NAMALWA (cell line): ENCODE measurements at regions not wholly inside any gene's neighbourhood (a gene's known extent, or its start where the extent isn't known, plus 50 kb on each side); places are given as distances from the start of the nearest gene placed in this dataset.

Source experiments
- DNase-seq: peaks from one replicate; pipeline ENCODE4 v3.0.0-alpha.2; 2015; ENCODE audit warnings: low spot score

DNA sequence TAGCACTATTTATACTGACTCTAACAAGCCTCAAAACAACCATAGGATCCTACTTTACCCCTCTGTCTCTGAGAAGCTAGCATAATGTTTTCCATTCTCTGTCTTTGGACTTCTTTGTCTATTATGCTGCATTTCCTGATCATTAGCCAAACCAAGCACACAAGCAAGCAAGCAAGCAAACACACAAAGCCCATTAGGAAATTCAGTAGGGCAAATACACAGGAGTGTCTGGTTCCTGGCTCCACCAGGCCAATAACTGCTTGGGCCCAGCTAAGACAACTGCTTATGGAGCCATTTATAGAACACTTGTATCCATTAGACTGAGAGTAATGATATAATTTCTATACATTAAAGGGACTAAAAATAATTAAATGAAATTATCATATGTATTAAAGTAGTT is 952.9 kb upstream of the EPHA7 start:
- DNase-seq, result no peak

DNA sequence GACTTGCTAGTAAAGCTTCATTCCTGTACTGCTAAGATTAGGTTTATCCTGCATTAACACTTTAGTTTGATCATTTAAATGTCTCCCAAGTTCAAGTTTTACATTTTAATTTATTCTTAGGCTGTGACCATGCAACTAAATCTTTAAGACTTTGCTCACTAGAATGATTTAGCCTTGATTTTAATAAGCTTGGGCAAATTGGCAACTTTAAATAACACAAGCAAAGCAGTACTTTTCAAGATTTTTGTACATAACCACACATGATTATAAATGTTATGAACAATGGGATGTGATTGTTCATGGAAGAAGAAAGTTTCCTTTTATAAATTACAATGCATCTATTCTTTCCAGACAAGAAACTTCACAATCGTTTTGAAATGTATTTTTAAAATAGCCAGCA is 948.0 kb upstream of the EPHA7 start:
- DNase-seq, result no peak

DNA sequence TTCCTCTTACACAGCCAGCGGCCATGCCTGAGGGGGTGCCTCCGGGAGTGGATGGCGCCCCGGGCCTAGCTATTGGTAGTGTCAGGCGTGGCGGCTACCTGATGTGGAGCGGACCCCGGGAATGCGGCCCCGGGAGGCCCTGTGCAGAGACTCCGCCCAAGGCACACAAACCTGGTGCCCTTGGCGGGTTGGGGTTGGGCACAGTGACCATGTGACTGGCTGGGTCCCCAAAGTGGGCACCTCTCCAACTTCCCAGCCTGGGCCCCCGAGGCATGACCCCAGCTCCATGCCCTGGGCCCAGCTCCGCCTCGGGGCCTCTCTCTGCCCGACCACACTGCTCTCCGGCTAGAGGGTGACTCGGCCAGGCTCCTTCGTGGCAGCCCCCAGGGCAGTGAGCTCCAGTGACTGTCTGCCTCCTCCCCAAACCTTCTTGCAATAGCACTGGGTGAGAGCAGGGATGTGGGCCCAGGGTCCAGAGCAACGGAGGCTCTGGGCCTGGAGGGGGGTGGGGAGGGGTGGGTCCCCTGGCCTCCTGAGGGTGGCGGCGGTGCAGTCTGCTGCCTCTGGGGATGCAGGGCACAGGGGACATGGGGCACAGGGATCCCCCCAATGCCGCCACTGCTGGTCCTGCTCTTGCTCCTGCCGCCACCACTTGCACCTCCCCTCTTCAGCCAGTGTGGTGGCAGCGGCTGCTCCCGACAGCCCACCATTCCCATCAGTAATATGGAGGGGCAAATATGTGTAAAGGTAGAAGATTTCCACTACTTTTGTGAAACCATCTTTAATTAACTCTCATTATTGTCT is 942.9 kb upstream of the EPHA7 start:
- no peak for DNase-seq

DNA sequence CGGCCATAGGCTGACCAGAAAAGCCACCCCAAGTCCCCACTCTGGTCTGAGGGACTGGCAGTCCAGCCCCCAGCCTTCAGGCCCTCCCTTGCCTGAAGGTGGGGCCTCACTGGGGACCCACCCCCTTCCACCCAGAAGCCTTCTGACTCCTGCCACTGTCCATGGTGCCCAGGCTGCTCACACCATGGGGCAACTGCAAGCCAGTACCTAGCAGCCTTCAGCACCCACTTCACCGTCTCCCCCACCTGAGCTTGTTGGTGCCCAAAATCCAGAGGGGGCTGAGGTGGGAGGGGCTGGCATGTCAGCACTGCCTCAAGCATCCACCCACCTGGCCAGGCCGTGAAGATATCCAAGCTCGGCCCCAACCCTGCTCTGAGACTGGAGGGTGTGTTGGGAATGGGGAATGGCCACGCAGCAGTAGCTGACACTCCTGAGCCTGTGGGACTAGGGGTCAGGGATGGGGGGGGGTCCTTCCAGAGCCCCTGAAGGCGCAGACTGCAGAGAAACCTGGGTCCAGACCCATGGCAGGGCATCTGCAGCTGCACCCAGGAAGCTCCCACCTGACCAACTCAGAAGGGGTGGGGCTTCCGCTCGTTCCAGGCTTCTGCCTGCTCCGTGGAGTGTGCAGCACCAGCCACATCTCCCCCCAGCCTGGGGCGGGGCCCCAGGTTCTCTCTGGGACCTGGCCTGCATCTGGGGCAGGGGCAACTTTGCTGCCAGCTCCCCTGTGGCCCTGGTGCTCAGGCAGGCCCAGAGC is 942.1 kb upstream of the EPHA7 start:
- no peak for DNase-seq

DNA sequence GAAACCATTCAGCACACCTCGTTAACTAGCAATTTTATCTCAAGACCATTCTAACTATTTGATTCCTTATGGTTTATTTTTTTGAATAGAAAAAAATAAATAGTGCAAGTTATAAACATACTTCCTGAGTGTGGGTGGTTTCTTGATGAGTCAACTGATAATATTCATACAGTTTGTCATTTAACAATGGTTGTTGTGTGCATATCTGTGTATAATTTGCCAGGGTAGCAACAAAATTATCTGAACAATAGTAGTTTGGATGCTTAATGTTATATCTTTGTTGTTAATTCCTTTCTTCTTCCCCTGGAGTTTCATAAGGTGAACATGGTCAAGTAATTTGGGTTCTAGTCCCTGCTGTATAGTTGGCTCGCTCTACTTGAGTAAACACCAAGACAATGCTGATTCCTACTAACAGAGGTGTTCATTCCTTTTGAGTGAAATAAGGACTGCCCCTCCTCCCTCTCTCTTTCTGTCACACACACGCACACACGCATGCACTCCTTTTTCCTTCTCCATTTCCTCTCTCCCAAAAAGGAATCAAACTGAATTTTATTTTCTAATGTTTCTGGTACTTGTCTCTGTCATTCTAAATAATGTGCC is 938.1 kb upstream of the EPHA7 start:
- DNase-seq, result no peak

DNA sequence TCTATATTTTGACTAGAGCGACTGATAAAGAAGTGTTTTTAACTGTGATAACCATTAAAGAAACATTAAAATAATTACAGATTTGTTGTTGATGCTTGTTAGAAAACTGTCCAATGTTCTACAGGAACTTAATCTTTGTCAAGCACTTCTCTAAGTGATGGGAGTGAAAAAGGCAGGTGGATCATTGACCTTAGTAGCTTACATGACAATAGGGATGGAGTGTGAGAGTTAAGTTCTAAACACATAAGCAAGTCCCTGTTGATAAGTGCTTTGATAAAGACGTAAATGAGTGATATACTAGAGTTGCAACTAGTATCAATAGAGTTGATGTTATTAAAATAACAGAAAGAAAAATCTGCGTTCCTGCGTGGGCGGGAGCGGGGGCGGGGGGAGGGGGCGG is 931.5 kb upstream of the EPHA7 start:
- DNase-seq, result no peak

DNA sequence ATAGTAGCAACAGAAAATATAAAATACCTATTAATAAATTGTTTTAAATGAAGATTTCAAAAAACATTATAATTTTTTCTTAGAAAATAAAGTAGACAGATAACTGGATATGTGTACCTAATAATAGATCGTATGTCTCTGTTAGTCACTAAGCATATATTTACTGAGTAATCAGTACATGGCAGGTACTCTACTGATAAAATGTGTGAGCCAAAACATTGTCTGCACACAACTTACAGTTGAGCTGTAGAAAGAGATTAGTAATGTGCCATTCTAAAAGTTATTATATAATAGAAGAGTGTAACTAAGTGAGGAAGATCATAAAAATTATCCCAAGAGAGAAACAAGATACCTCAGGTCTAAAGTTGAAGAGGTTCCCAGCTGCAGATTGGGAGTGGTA is 929.9 kb upstream of the EPHA7 start:
- no peak for DNase-seq

- DNase-seq, result no peak
Measured at GRCh38 chr6:94344866-94345265, 925.5 kb upstream of the EPHA7 start.

- no peak for DNase-seq
Measured at GRCh38 chr6:94341173-94341572, 921.8 kb upstream of the EPHA7 start.

DNA sequence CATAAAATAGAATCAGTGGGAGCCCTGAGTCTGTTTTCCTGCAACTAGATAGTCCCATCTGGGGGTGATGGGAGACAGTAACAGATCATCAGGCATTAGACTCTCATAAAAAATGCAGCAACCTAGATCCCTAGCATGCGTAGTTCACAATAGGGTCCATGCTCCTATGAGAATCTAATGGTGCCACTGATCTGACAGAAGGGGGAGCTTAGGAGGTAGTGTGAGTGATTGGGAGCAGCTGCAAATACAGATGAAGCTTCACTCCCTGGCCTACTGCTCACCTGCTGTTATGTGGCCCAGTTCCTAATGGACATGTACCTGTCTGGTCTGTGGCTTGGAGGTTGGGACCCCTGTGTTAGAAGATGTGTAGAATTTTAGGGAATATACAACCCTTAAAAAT is 904.5 kb upstream of the EPHA7 start:
- peak; percentile 28 for DNase-seq

GRCh38 chr6:94300424-94301144 is 881.2 kb upstream of the EPHA7 start:
- no peak for DNase-seq

DNA sequence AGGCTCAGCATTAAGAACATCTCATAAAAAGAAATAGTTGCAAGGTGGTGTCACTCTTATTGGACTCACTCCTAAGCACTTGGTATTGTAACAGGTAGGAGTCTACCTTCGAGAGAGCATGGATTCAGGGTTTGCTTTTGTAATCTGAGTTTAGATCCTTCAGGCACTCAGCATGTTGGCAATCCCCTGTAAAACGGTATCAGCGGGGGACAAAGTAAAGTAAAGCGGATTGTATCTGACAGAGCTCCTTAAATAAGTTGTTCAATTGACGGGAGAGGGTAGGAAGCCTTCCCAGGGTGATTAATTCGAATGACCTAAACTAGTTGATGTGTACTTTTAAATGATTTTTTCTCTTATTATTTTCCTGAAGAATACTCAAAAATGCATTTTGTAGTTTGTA is 869.8 kb upstream of the EPHA7 start:
- no peak for DNase-seq

GRCh38 chr6:94278146-94278545 is 858.8 kb upstream of the EPHA7 start:
- no peak for DNase-seq

DNA sequence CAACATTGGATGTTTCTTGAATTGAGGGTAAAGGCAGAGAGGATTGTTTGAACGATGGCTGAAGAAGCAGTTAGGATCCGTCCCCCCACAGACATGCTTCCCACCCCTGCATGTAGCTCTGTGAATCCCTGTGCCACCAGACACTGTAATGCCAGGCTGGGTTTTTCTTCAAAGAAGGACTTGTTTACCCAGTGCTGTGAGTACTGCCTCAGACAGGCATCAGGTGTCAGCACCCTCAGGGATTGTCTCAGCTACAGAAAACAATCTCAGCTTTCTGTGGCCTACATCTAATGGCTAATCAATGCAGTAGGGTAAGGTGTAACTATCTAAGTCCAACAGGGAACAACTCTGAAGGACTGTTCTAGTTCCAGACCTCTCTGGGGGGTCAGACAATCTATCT is 853.0 kb upstream of the EPHA7 start:
- DNase-seq, result no peak

DNA sequence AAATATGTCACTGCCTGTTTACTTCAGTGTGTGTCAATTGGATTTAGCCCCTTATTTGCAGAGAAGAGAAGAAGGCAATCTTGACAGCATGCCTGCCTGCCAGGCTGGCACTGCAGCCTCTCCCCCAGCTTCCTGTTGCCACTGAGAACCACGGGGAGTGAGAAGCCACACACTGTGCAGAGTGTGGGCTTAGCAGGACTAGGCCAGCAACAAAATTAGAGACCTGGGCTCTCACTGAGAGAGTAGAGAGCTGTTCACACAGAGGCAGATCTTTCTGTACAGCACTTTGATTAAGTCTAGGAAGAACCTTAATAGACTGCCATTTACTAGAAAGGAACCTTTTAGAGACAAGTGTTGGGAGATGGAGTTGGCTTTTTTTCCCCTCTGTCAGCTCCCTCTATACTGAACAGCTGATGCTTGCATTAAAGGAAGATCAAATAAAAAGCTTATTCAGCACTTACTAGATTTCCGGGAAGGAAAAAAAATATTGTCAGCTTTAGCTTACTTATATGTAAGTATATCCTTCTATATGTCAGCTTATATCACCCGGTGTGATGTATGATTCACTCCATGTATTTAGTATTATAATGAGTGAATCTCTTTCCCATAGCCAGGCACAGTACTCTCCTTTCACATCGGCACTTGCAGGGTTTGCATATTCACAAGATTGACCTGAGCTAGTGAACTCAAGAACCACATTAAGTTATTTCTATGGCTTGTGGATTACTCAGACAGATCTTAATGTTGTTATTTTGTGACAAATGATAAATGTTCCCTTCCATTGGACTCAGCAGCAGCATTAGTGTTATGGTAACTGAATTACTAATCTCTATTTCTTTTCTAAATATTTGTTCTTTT is 851.0 kb upstream of the EPHA7 start:
- no peak for DNase-seq

DNA sequence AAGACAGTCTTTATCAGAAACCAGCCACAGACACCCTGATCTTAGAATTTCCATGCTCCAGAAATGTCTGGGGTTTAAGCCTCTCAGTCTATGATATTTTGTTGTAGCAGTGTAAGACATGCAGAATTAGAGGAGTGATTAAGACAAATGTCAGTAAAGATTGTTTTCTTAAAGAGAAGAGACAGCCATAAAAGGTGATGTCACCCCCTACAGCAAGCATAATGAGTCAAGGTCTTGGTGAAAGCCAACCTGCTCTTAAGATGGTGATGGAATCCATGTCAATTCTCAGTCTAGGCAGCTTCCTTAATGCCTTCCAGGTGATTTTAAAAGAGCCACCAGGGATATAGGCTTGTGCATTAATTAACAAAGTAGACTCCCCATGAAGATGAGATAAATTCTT is 849.9 kb upstream of the EPHA7 start:
- DNase-seq, result no peak

DNA sequence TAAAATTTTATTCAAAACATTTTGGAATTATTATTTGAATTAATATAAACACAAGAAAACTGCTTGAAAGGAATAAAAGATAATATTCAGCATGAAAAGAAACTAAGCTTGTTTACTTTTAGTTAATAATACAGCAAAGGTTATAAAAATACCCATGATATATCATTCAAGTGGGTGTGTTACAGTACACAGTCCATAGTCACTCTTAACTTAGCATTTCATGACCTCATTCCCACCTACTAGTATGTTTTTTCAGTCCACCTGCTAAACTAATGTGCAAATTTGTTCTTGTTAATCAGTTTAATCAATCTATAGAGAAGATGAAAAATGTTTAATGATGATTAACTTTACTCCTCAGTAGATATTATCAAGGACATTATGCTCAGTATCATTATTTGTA is 841.4 kb upstream of the EPHA7 start:
- DNase-seq, result no peak

GRCh38 chr6:94254689-94255088 is 835.3 kb upstream of the EPHA7 start:
- no peak for DNase-seq

DNA sequence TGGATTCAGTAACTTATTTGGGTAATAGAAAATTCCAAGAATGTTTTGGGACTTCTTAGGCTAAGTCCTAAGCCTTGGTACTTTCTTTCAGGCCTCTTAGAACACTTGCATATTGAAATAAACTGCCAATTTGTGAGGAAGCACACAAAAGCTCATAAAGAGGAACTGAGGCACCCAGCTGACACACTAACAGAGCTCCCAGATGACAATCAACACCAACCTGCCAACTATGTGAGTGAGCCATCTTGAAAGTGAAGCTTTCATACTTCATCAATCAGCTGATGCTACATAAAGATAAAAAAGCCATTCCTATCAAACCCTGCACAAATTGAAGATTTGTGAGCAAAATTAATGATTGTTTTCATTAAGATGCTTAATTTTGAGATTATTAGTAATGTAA is 832.5 kb upstream of the EPHA7 start:
- no peak for DNase-seq

DNA sequence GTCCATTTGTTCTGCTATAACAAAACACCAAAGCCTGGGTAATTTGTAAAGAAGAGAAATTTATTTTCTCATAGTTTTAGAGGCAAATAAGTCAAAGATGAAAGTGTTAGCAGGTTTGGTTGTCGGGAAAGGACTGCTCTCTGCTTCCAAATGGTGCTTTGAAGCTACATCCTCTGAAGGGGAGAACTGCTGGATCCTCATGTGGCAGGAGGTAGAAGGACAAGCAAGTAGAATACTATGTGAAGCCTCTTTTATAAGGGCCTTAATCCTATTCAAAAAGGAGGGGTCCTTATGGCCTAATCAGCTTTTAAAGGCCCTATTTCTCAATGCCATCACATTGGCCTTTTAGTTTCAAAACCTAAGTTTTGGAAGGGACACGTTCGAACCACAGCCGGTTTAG is 826.0 kb upstream of the EPHA7 start:
- no peak for DNase-seq

DNA sequence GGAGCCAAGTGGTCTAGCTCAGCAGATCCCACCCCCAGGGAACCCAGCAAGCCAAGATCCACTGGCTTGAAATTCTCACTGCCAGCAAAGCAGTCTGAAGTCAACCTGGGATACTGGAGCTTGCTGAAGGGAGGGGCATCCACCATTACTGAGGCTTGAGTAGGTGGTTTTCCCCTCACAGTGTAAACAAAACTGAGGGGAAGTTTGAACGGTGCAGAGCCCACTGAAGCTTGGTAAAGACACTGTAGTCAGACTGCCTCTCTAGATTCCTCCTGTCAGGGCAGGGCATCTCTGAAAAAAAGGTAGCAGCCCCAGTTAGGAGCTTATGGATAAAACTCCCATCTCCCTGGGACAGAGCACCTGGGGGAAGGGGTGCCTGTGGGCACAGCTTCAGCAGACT is 819.5 kb upstream of the EPHA7 start:
- DNase-seq, result no peak

DNA sequence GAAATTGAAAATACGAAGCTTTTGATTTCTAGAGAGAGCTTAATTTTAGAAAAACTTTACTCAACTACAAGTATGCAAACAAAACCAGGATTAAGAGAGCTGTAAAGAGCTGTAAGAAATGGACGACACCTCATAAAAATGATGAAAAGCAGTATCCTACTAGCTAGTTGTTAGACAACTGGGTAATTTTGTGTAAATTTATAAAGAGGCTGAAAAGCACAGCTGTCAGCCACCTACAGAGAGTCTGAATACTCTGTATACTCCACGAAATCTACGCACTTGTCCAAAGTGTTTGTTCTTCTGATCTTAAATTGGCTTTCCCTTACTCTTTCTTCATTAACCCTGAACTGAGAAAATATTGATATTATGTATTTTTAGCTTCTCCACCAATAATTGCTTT is 808.4 kb upstream of the EPHA7 start:
- no peak for DNase-seq
